Astrocyte of the spinal cord (primary cell): ENCODE measurements at regions not wholly inside any gene's neighbourhood (a gene's known extent, or its start where the extent isn't known, plus 50 kb on each side); places are given as distances from the start of the nearest gene placed in this dataset.

Experiments used
- DNase-seq: peaks from one replicate; pipeline ENCODE4 v3.0.0; 2011; ENCODE audit warnings: low read depth, low spot score
- H3K4me3 ChIP-seq: 2 replicates; pipeline ENCODE4 v1.5.1; 2011; ENCODE audit warnings: low read depth, mild to moderate bottlenecking, low read length, moderate library complexity
- CTCF ChIP-seq: IDR thresholded peaks from 2 replicates; pipeline ENCODE4 v1.5.1; 2012; ENCODE audit warnings: low read depth, mild to moderate bottlenecking, low read length, inconsistent platforms
- in situ Hi-C: cut with HindIII; loops from 2 replicates; pipeline ENCODE4 v1.10.0; 2017; ENCODE audit warnings: low sequenced_read_pairs

DNA sequence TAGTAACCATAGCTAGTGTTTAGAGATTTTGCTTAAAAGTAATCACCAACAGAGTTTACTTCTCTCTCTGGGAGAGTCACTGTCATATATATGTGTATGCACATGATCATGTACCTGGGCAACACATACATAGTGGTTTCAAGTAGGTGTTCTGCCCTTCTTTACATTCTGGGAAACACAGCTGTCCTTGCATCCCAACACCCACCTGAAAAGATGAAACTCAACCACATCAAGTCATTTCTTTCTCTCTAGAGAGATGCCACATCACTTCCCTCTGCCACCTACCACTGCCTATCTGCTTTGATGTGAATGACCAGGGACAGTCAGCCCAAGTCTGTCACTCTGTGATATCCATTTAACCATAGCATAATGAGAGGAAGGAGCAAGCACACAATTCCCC, 155.8 kb upstream of the GADL1 start:
- in situ Hi-C loops, result no loop called here
- no peak for DNase-seq
- no peak for TF ChIP-seq CTCF
- no peak overlapping the region for H3K4me3 ChIP-seq

DNA sequence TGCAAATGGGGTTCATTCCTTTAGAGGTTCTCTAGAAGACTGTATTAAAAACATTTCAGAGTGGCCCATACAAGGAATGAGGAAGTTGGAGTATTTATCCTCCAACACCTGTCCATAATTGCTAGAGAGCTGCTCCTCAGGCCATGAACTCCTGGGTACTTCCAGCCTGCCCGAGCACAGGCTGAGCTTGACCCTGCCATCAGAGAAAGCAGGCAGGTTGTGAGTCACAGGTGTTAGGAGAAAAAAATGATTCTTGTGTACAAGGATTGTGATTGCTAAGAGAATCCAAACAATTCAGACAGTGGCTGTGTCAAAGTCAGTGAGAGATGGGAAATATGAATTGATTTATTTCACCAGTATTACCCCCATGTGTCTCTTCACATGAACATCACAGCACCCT, 156.8 kb upstream of the GADL1 start:
- in situ Hi-C loops, result no loop called here
- DNase-seq, result no peak
- no peak overlapping the region for H3K4me3 ChIP-seq
- TF ChIP-seq CTCF, result no peak

- in situ Hi-C loops, result no loop called here
- TF ChIP-seq CTCF, result no peak
- no peak for DNase-seq
- H3K4me3 ChIP-seq, result no peak overlapping the region
These were observed 158.8 kb upstream of the GADL1 start for GRCh38 chr3:31053299-31053698.

DNA sequence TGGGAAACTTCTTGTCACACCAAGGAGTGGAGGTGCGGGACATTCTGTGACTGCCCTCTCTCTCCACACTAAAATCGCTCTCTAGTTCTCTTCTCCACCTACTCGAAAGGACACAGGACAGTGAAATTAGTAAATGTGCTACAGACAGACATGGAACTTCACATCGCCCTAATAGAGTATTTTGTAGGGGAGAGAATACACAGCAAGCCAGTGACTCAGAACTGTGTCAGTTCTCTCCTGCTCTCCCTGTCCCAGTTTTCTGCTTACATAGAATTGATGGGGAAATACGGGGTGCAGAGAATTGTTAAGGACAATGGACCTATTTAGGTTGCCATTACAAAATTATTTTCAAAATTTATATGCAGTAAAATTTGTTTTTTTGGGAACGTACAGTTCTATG, 159.6 kb upstream of the GADL1 start:
- no peak for TF ChIP-seq CTCF
- in situ Hi-C loops, result no loop called here
- H3K4me3 ChIP-seq, result no peak overlapping the region
- DNase-seq, result no peak

- in situ Hi-C loops, result no loop called here
- no peak for TF ChIP-seq CTCF
- no peak overlapping the region for H3K4me3 ChIP-seq
- DNase-seq, result no peak
These were observed 161.3 kb upstream of the GADL1 start for GRCh38 chr3:31055757-31056156.

DNA sequence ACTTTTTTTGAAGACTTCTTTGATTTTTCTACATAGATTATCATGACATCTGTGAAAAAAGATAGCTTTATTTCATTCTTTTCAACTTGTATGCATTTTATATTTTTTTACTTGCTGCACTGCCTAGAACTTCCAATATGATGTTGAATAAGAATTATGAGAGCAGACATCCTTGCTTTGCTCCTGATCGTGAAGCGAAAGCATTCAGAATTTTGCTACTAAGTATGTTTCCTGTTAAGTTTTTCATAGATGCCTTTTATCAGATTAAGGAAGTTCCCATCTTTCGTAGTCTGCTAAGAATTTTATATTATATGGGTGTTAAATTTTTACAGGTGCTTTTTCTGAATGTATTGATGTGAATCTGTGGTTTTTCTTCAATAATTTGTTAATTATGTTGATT, 163.4 kb upstream of the GADL1 start:
- DNase-seq, result no peak
- TF ChIP-seq CTCF, result no peak
- in situ Hi-C loops, result no loop called here
- H3K4me3 ChIP-seq, result no peak overlapping the region

- no peak for TF ChIP-seq CTCF
- H3K4me3 ChIP-seq, result no peak overlapping the region
- in situ Hi-C loops, result no loop called here
- DNase-seq, result peak; percentile 64
These were observed 169.6 kb upstream of the GADL1 start for GRCh38 chr3:31064021-31064420.
